Neural cell (in vitro differentiated cells): ENCODE measurements at regions not wholly inside any gene's neighbourhood (a gene's known extent, or its start where the extent isn't known, plus 50 kb on each side); places are given as distances from the start of the nearest gene placed in this dataset.

Experiments used
- H2AFZ ChIP-seq: fragments of 200-600, 300-800 bp; sonication (generic), shearing (Covaris generic); 2 replicates; pipeline ENCODE4 v1.6.0; 2014; ENCODE audit warnings: low read depth, mild to moderate bottlenecking, antibody characterized with exemption, low read length, moderate library complexity
- H3F3A ChIP-seq: fragments of 200-600 bp; shearing (Covaris generic); 2 replicates; pipeline ENCODE4 v1.6.1; 2016; ENCODE audit warnings: mild to moderate bottlenecking, moderate library complexity, mixed read lengths, antibody characterized with exemption, low read length; ENCODE audit not compliant: insufficient read depth, poor library complexity, severe bottlenecking
- H3K27ac ChIP-seq: fragments of 200-600, 300-800 bp; sonication (generic), shearing (Covaris generic); 2 replicates; pipeline ENCODE4 v1.5.1; 2014; ENCODE audit warnings: mild to moderate bottlenecking, low read length, moderate library complexity
- H3K27me3 ChIP-seq: fragments of 300-800, 200-600 bp; sonication (generic), shearing (Covaris generic); 2 replicates; pipeline ENCODE4 v1.6.0; 2014; ENCODE audit warnings: mild to moderate bottlenecking, low read depth, low read length, moderate library complexity; ENCODE audit not compliant: insufficient read depth
- H3K36me3 ChIP-seq: fragments of 300-800, 200-600 bp; sonication (generic), shearing (Covaris generic); 2 replicates; pipeline ENCODE4 v1.5.1; 2014; ENCODE audit warnings: mild to moderate bottlenecking, antibody characterized with exemption, low read length, moderate library complexity; ENCODE audit not compliant: insufficient read depth
- H3K4me2 ChIP-seq: fragments of 300-800, 200-600 bp; sonication (generic), shearing (Covaris generic); 2 replicates; pipeline ENCODE4 v1.6.0; 2014; ENCODE audit warnings: mild to moderate bottlenecking, low read length
- H3K4me3 ChIP-seq: fragments of 300-800, 200-600 bp; sonication (generic), shearing (Covaris generic); 2 replicates; pipeline ENCODE4 v1.5.1; 2014; ENCODE audit warnings: mild to moderate bottlenecking, low read length, moderate library complexity
- H3K79me2 ChIP-seq: fragments of 200-600 bp; shearing (Covaris generic); replicated peaks from 2 replicates; pipeline ENCODE4 v1.6.0; 2014; ENCODE audit warnings: mild to moderate bottlenecking, low read length, moderate library complexity; ENCODE audit not compliant: insufficient read depth
- H3K9ac ChIP-seq: fragments of 300-800, 200-600 bp; sonication (generic), shearing (Covaris generic); 2 replicates; pipeline ENCODE4 v1.6.1; 2016; ENCODE audit warnings: mild to moderate bottlenecking, low read length, mixed read lengths
- H3K9me2 ChIP-seq: fragments of 200-600 bp; shearing (Covaris generic); 2 replicates; pipeline ENCODE4 v1.6.1; 2016; ENCODE audit warnings: mild to moderate bottlenecking, low read length, mixed read lengths; ENCODE audit not compliant: insufficient read depth
- H3K9me3 ChIP-seq: fragments of 200-600, 300-800 bp; sonication (generic), shearing (Covaris generic); 2 replicates; pipeline ENCODE4 v1.6.1; 2016; ENCODE audit warnings: mild to moderate bottlenecking, mixed run types, low read length, moderate library complexity, mixed read lengths
- H4K20me1 ChIP-seq: fragments of 200-600 bp; shearing (Covaris generic); 2 replicates; pipeline ENCODE4 v1.6.1; 2016; ENCODE audit warnings: mild to moderate bottlenecking, mixed run types; ENCODE audit not compliant: insufficient read depth
- EP300 ChIP-seq: fragments of 450-650 bp; conservative IDR thresholded peaks from 2 replicates; pipeline ENCODE4 v1.6.1; 2014; ENCODE audit warnings: antibody characterized with exemption, mild to moderate bottlenecking, moderate library complexity; ENCODE audit not compliant: poor library complexity, severe bottlenecking
- EZH2 ChIP-seq: fragments of 200-600, 300-800 bp; shearing (Covaris generic), sonication (generic); IDR thresholded peaks from 2 replicates; pipeline ENCODE4 v1.6.1; 2014; ENCODE audit warnings: antibody characterized with exemption, low read length, borderline replicate concordance, mild to moderate bottlenecking; ENCODE audit not compliant: insufficient read depth, poor library complexity, severe bottlenecking
- MXI1 ChIP-seq: fragments of 450-650 bp; conservative IDR thresholded peaks from 2 replicates; pipeline ENCODE4 v1.6.1; 2014; ENCODE audit warnings: antibody characterized with exemption, mild to moderate bottlenecking; ENCODE audit not compliant: poor library complexity, severe bottlenecking
- POLR2AphosphoS5 ChIP-seq: IDR thresholded peaks from 2 replicates; pipeline ENCODE4 v1.6.1; 2012
- RAD21 ChIP-seq: fragments of 450-650 bp; conservative IDR thresholded peaks from 2 replicates; pipeline ENCODE4 v1.6.1; 2014; ENCODE audit warnings: antibody characterized with exemption, mild to moderate bottlenecking, moderate library complexity
- SMC3 ChIP-seq: fragments of 450-650 bp; conservative IDR thresholded peaks from 2 replicates; pipeline ENCODE4 v1.6.1; 2014; ENCODE audit warnings: antibody characterized with exemption, mild to moderate bottlenecking, moderate library complexity; ENCODE audit not compliant: poor library complexity
- TAF1 ChIP-seq: IDR thresholded peaks from 2 replicates; pipeline ENCODE4 v1.6.1; 2012; ENCODE audit warnings: low read depth
- TF ChIP-seq, protein P1 (sequence below): fragments of 450-650 bp; IDR thresholded peaks from 2 replicates; pipeline ENCODE4 v1.5.1; 2014; ENCODE audit warnings: antibody characterized with exemption, mild to moderate bottlenecking, moderate library complexity; ENCODE audit not compliant: poor library complexity, severe bottlenecking
- TF ChIP-seq, protein P2 (sequence below): IDR thresholded peaks from 2 replicates; pipeline ENCODE4 v1.6.1; 2012; ENCODE audit warnings: borderline replicate concordance

DNA sequence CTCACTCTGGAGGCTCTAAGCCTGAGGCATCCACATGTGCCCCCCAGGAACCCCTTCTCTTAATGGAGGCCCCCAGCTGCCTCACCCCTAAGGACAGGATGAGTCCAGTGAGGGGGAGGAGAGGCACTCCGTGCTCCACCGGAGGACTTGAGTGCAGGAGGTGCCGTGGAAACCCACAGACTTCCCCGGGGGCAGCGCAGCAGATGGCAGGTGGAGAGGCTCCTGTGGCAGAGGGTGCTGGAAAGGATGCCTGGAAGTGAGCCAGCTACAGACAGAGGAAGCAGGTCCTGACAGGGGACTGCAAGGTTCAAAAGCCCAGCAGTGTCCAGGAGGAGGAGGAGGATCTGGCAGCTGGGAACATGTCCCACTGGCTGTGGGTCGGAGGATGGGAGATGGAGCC, 1384.0 kb downstream of the TBC1D22A start:
- H3F3A ChIP-seq: no peaks in the 10 kb centered on the region
- no peak overlapping the region for H3K4me2 ChIP-seq
- H3K79me2 ChIP-seq: no peaks in the 10 kb centered on the region
- TF ChIP-seq, protein P1, sequence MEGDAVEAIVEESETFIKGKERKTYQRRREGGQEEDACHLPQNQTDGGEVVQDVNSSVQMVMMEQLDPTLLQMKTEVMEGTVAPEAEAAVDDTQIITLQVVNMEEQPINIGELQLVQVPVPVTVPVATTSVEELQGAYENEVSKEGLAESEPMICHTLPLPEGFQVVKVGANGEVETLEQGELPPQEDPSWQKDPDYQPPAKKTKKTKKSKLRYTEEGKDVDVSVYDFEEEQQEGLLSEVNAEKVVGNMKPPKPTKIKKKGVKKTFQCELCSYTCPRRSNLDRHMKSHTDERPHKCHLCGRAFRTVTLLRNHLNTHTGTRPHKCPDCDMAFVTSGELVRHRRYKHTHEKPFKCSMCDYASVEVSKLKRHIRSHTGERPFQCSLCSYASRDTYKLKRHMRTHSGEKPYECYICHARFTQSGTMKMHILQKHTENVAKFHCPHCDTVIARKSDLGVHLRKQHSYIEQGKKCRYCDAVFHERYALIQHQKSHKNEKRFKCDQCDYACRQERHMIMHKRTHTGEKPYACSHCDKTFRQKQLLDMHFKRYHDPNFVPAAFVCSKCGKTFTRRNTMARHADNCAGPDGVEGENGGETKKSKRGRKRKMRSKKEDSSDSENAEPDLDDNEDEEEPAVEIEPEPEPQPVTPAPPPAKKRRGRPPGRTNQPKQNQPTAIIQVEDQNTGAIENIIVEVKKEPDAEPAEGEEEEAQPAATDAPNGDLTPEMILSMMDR: no peak
- TF ChIP-seq SMC3: no peak
- no peak for TF ChIP-seq EP300
- no peak for TF ChIP-seq EZH2
- no peak for TF ChIP-seq TAF1
- TF ChIP-seq, protein P2, sequence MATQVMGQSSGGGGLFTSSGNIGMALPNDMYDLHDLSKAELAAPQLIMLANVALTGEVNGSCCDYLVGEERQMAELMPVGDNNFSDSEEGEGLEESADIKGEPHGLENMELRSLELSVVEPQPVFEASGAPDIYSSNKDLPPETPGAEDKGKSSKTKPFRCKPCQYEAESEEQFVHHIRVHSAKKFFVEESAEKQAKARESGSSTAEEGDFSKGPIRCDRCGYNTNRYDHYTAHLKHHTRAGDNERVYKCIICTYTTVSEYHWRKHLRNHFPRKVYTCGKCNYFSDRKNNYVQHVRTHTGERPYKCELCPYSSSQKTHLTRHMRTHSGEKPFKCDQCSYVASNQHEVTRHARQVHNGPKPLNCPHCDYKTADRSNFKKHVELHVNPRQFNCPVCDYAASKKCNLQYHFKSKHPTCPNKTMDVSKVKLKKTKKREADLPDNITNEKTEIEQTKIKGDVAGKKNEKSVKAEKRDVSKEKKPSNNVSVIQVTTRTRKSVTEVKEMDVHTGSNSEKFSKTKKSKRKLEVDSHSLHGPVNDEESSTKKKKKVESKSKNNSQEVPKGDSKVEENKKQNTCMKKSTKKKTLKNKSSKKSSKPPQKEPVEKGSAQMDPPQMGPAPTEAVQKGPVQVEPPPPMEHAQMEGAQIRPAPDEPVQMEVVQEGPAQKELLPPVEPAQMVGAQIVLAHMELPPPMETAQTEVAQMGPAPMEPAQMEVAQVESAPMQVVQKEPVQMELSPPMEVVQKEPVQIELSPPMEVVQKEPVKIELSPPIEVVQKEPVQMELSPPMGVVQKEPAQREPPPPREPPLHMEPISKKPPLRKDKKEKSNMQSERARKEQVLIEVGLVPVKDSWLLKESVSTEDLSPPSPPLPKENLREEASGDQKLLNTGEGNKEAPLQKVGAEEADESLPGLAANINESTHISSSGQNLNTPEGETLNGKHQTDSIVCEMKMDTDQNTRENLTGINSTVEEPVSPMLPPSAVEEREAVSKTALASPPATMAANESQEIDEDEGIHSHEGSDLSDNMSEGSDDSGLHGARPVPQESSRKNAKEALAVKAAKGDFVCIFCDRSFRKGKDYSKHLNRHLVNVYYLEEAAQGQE: no peak
- TF ChIP-seq MXI1: no peak
- no peak for TF ChIP-seq RAD21
- no peak for TF ChIP-seq POLR2AphosphoS5
- no peaks in the 10 kb centered on the region for H3K36me3 ChIP-seq
- H3K9me2 ChIP-seq: no peaks in the 10 kb centered on the region
- no peaks in the 10 kb centered on the region for H4K20me1 ChIP-seq
- no peak overlapping the region for H3K27ac ChIP-seq
- H3K27me3 ChIP-seq: no peaks in the 10 kb centered on the region
- no peak overlapping the region for H3K9ac ChIP-seq
- no peaks in the 10 kb centered on the region for H3K9me3 ChIP-seq
- H3K4me3 ChIP-seq: no peak overlapping the region
- no peak overlapping the region for H2AFZ ChIP-seq

DNA sequence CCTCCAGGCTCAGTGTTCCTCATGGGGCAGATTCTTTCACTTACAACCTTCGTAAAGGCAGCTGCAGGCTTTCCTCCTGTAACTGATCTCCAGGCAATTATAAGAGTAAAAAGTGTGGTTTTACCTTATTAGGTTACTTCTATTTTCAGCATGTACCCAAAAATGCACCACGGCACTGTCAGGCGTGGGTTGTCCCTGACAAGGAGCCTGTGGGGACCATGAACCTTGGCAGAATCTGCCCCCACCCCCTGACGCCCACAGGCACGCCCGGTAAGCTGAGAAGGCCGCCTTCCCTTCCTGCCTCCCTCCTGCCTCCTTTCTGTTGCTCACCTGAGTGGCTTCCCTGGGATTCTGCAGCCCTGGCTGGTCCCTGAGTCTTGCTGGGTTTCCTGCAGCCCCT, 1383.3 kb downstream of the TBC1D22A start:
- Histone ChIP-seq H4K20me1 (no peaks in the 10 kb centered on the region), H3K9ac (no peak overlapping the region), H3F3A (no peaks in the 10 kb centered on the region), H3K27ac (no peak overlapping the region), H3K9me2 (no peaks in the 10 kb centered on the region), H3K9me3 (no peaks in the 10 kb centered on the region), H3K4me2 (no peak overlapping the region), H3K4me3 (no peak overlapping the region), H3K36me3 (no peaks in the 10 kb centered on the region), H2AFZ (no peak overlapping the region), H3K27me3 (no peaks in the 10 kb centered on the region), H3K79me2 (no peaks in the 10 kb centered on the region)
- TF ChIP-seq SMC3: no peak
- no peak for TF ChIP-seq TAF1
- TF ChIP-seq, protein P2: no peak
- TF ChIP-seq POLR2AphosphoS5: no peak
- TF ChIP-seq MXI1: no peak
- TF ChIP-seq EZH2: no peak
- no peak for TF ChIP-seq EP300
- TF ChIP-seq, protein P1: no peak
- no peak for TF ChIP-seq RAD21
